ENCODE measurements at regions not wholly inside any gene's neighbourhood (a gene's known extent, or its start where the extent isn't known, plus 50 kb on each side); places are given as distances from the start of the nearest gene placed in this dataset.

- TF ChIP-seq FOXJ3 (CRISPR knock-in tag; IDR thresholded peaks at IDR 0.05) (no peak), GATA2 (CRISPR knock-in tag; IDR thresholded peaks at IDR 0.05) (no peak), RAD21 (IDR thresholded peaks at IDR 0.05; ENCODE audit: low read length) (no peak), CTCF (IDR thresholded peaks at IDR 0.05) (no peak), GABPA (IDR thresholded peaks at IDR 0.05; ENCODE audit: low read depth) (no peak), POLR2AphosphoS5 (IDR thresholded peaks at IDR 0.05; ENCODE audit: low read depth, low read length) (no peak), EZH2phosphoT487 (IDR thresholded peaks at IDR 0.05; ENCODE audit: borderline replicate concordance, low read depth) (no peak), RFX5 (IDR thresholded peaks at IDR 0.05; ENCODE audit: low read length) (no peak), CHD2 (IDR thresholded peaks at IDR 0.05; ENCODE audit: low read length, partially characterized antibody) (no peak), SIN3A (IDR thresholded peaks at IDR 0.05; ENCODE audit: borderline replicate concordance, low read depth, low read length) (no peak), FOSL2 (IDR thresholded peaks at IDR 0.05; ENCODE audit: borderline replicate concordance, low read depth) (no peak), YY1 (IDR thresholded peaks at IDR 0.05; ENCODE audit: low read depth) (no peak)
- TF ChIP-seq, protein P1, sequence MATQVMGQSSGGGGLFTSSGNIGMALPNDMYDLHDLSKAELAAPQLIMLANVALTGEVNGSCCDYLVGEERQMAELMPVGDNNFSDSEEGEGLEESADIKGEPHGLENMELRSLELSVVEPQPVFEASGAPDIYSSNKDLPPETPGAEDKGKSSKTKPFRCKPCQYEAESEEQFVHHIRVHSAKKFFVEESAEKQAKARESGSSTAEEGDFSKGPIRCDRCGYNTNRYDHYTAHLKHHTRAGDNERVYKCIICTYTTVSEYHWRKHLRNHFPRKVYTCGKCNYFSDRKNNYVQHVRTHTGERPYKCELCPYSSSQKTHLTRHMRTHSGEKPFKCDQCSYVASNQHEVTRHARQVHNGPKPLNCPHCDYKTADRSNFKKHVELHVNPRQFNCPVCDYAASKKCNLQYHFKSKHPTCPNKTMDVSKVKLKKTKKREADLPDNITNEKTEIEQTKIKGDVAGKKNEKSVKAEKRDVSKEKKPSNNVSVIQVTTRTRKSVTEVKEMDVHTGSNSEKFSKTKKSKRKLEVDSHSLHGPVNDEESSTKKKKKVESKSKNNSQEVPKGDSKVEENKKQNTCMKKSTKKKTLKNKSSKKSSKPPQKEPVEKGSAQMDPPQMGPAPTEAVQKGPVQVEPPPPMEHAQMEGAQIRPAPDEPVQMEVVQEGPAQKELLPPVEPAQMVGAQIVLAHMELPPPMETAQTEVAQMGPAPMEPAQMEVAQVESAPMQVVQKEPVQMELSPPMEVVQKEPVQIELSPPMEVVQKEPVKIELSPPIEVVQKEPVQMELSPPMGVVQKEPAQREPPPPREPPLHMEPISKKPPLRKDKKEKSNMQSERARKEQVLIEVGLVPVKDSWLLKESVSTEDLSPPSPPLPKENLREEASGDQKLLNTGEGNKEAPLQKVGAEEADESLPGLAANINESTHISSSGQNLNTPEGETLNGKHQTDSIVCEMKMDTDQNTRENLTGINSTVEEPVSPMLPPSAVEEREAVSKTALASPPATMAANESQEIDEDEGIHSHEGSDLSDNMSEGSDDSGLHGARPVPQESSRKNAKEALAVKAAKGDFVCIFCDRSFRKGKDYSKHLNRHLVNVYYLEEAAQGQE (IDR thresholded peaks at IDR 0.05; ENCODE audit: low read depth, low read length): no peak
- TF ChIP-seq, protein P2, sequence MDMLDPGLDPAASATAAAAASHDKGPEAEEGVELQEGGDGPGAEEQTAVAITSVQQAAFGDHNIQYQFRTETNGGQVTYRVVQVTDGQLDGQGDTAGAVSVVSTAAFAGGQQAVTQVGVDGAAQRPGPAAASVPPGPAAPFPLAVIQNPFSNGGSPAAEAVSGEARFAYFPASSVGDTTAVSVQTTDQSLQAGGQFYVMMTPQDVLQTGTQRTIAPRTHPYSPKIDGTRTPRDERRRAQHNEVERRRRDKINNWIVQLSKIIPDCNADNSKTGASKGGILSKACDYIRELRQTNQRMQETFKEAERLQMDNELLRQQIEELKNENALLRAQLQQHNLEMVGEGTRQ (IDR thresholded peaks at IDR 0.05; ENCODE audit: borderline replicate concordance, low read depth, low read length): no peak
These were observed 109.3 kb downstream of the ADRA2C start for GRCh38 chr4:3875466-3875865.
